Medulla oblongata (tissue), 1 donor: ENCODE measurements at regions not wholly inside any gene's neighbourhood (a gene's known extent, or its start where the extent isn't known, plus 50 kb on each side); places are given as distances from the start of the nearest gene placed in this dataset.
"Not testable (repeated sequence)": the region's sequence is repeated elsewhere in the genome, so short reads cannot be mapped to it uniquely, and the experiment has no call there.

ENCODE experiments used
- DNase-seq: peaks from one replicate; pipeline ENCODE4 v3.0.0-alpha.2; 2015; ENCODE audit errors: extremely low spot score

- DNase-seq, result not testable (repeated sequence)
Observed at GRCh38 chr16:29260683-29261426, 145.7 kb downstream of the NPIPB11 start.

- peak; percentile 15 for DNase-seq
Observed at GRCh38 chr16:29259635-29260457, 146.7 kb downstream of the NPIPB11 start.

GRCh38 chr16:29258946-29259634 is 147.4 kb downstream of the NPIPB11 start:
- not testable (repeated sequence) for DNase-seq

- not testable (repeated sequence) for DNase-seq
Observed at GRCh38 chr16:29257419-29258336, 148.8 kb downstream of the NPIPB11 start.

GRCh38 chr16:29256501-29256981 is 150.0 kb downstream of the NPIPB11 start:
- no peak for DNase-seq

- not testable (repeated sequence) for DNase-seq
Observed at GRCh38 chr16:29255957-29256356, 150.6 kb downstream of the NPIPB11 start.

- not testable (repeated sequence) for DNase-seq
Observed at GRCh38 chr16:29255496-29255796, 151.1 kb downstream of the NPIPB11 start.

GRCh38 chr16:29254676-29255495 is 151.6 kb downstream of the NPIPB11 start:
- DNase-seq, result no peak

- not testable (repeated sequence) for DNase-seq
Observed at GRCh38 chr16:29253716-29254590, 152.6 kb downstream of the NPIPB11 start.

GRCh38 chr16:29253066-29253590 is 153.4 kb downstream of the NPIPB11 start:
- not testable (repeated sequence) for DNase-seq

- DNase-seq, result not testable (repeated sequence)
Observed at GRCh38 chr16:29252311-29252710, 154.2 kb downstream of the NPIPB11 start.

- DNase-seq, result not testable (repeated sequence)
Observed at GRCh38 chr16:29251571-29252011, 154.9 kb downstream of the NPIPB11 start.

GRCh38 chr16:29250923-29251434 is 155.5 kb downstream of the NPIPB11 start:
- DNase-seq, result not testable (repeated sequence)

GRCh38 chr16:29250469-29250868 is 156.0 kb downstream of the NPIPB11 start:
- not testable (repeated sequence) for DNase-seq

GRCh38 chr16:29248940-29249318 is 157.6 kb downstream of the NPIPB11 start:
- DNase-seq, result not testable (repeated sequence)

- peak; percentile 20 for DNase-seq
Observed at GRCh38 chr16:29248306-29248939, 158.1 kb downstream of the NPIPB11 start.

GRCh38 chr16:29246091-29246490 is 160.4 kb downstream of the NPIPB11 start:
- not testable (repeated sequence) for DNase-seq

GRCh38 chr16:29237971-29238370 is 168.5 kb downstream of the NPIPB11 start:
- DNase-seq, result no peak
